Calu3 (cell line): ENCODE measurements at regions not wholly inside any gene's neighbourhood (a gene's known extent, or its start where the extent isn't known, plus 50 kb on each side); places are given as distances from the start of the nearest gene placed in this dataset.

Experiments used
- BruUV-seq: library from RNA; stranded (reverse); fragments of 400-500 nt; replicated peaks from 2 replicates; lab custom pipeline; 2021; lab: Mats Ljungman, UMichigan
- CTCF ChIA-PET: fragments of 300-600 bp; sonication (Branson Sonifier 250); formaldehyde crosslinking; loops from one replicate; lab custom pipeline; 2022; ENCODE audit warnings: antibody characterized with exemption; lab: Charles Lee
- DNase-seq: peaks from one replicate; pipeline ENCODE4 v3.0.0; 2022
- H3K27ac Mint-ChIP-seq: one replicate; pipeline ENCODE4 v1.8.0; 2022; ENCODE audit warnings: mixed read lengths; ENCODE audit not compliant: unreplicated experiment
- H3K27me3 Mint-ChIP-seq: one replicate; pipeline ENCODE4 v1.8.0; 2022; ENCODE audit warnings: mixed read lengths; ENCODE audit not compliant: unreplicated experiment
- H3K36me3 Mint-ChIP-seq: one replicate; pipeline ENCODE4 v1.8.0; 2022; ENCODE audit warnings: mild to moderate bottlenecking, moderate library complexity, mixed read lengths; ENCODE audit not compliant: insufficient read depth, unreplicated experiment
- H3K4me1 Mint-ChIP-seq: one replicate; pipeline ENCODE4 v1.8.0; 2022; ENCODE audit warnings: mild to moderate bottlenecking, low read depth, mixed read lengths; ENCODE audit not compliant: unreplicated experiment
- H3K4me3 Mint-ChIP-seq: one replicate; pipeline ENCODE4 v1.8.0; 2022; ENCODE audit warnings: mild to moderate bottlenecking, low read depth, moderate library complexity, mixed read lengths; ENCODE audit not compliant: unreplicated experiment
- H3K9me3 Mint-ChIP-seq: one replicate; pipeline ENCODE4 v1.8.0; 2022; ENCODE audit warnings: low read depth, mixed read lengths; ENCODE audit not compliant: unreplicated experiment
- CTCF ChIP-seq: fragments of 200-600 bp; IDR thresholded peaks from one replicate; pipeline ENCODE4 v1.8.0; 2022; ENCODE audit warnings: antibody characterized with exemption; ENCODE audit not compliant: unreplicated experiment
- intact Hi-C: fragments of 100-400 bp; cut with micrococcal nuclease; formaldehyde crosslinking; loops from one replicate; pipeline ENCODE4 v1.10.0; 2022; ENCODE audit not compliant: unreplicated experiment

- intact Hi-C loops, result no loop called here
- no peak for TF ChIP-seq CTCF
- Mint-ChIP-seq H3K4me1 (no peaks in the 10 kb centered on the region), H3K4me3 (no peak overlapping the region), H3K27ac (no peak overlapping the region), H3K36me3 (no peaks in the 10 kb centered on the region), H3K9me3 (peaks cover 19% of the 10 kb centered on the region), H3K27me3 (no peaks in the 10 kb centered on the region)
- BruUV-seq, result no TSS peak
- DNase-seq, result no peak
- CTCF ChIA-PET, result no interaction called here
Measured at GRCh38 chr10:105598207-105598606, 957.1 kb downstream of the SORCS3 start.

- Mint-ChIP-seq H3K36me3 (no peaks in the 10 kb centered on the region), H3K9me3 (peaks cover 18% of the 10 kb centered on the region), H3K4me1 (no peaks in the 10 kb centered on the region), H3K4me3 (no peak overlapping the region), H3K27me3 (no peaks in the 10 kb centered on the region), H3K27ac (no peak overlapping the region)
- intact Hi-C loops, result no loop called here
- BruUV-seq, result no TSS peak
- TF ChIP-seq CTCF, result no peak
- CTCF ChIA-PET, result no interaction called here
- DNase-seq, result no peak
Measured at GRCh38 chr10:105597312-105597711, 956.2 kb downstream of the SORCS3 start.

DNA sequence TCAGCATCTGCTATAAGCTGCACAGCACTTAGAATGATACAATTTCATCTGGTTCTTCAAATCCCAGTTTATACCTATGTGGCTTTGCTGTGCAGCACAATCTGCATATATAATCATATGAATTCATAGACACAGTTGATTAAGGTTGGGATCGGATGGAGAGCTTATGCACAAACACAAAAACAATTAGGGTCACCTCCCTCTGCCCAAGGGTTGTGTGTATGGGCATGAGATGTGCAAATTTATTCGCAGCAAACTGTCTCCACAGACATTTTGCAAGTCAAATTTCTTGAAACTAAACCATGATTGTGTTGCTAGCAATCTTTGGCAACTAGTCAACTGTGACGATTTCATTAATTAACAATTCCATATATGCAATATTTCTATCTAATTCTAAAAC is 955.7 kb downstream of the SORCS3 start:
- BruUV-seq, result no TSS peak
- no peak for TF ChIP-seq CTCF
- intact Hi-C loops, result no loop called here
- Mint-ChIP-seq H3K4me1 (no peaks in the 10 kb centered on the region), H3K27ac (no peak overlapping the region), H3K27me3 (no peaks in the 10 kb centered on the region), H3K9me3 (peaks cover 18% of the 10 kb centered on the region), H3K4me3 (no peak overlapping the region), H3K36me3 (no peaks in the 10 kb centered on the region)
- no peak for DNase-seq
- CTCF ChIA-PET, result no interaction called here

GRCh38 chr10:105594296-105594695 is 953.2 kb downstream of the SORCS3 start:
- H3K27ac Mint-ChIP-seq, result no peak overlapping the region
- H3K4me1 Mint-ChIP-seq, result no peaks in the 10 kb centered on the region
- intact Hi-C loops, result no loop called here
- peaks cover 12% of the 10 kb centered on the region for H3K9me3 Mint-ChIP-seq
- H3K36me3 Mint-ChIP-seq, result no peaks in the 10 kb centered on the region
- CTCF ChIA-PET, result no interaction called here
- DNase-seq, result no peak
- no peaks in the 10 kb centered on the region for H3K27me3 Mint-ChIP-seq
- BruUV-seq, result no TSS peak
- TF ChIP-seq CTCF, result no peak
- H3K4me3 Mint-ChIP-seq, result no peak overlapping the region

GRCh38 chr10:105592468-105592867 is 951.4 kb downstream of the SORCS3 start:
- BruUV-seq, result no TSS peak
- H3K27ac Mint-ChIP-seq, result no peak overlapping the region
- H3K9me3 Mint-ChIP-seq, result peaks cover 8% of the 10 kb centered on the region
- no peaks in the 10 kb centered on the region for H3K27me3 Mint-ChIP-seq
- CTCF ChIA-PET, result no interaction called here
- intact Hi-C loops, result no loop called here
- no peak for TF ChIP-seq CTCF
- no peak for DNase-seq
- H3K4me3 Mint-ChIP-seq, result no peak overlapping the region
- no peaks in the 10 kb centered on the region for H3K4me1 Mint-ChIP-seq
- no peaks in the 10 kb centered on the region for H3K36me3 Mint-ChIP-seq
